Esophagus muscularis mucosa (tissue), 3 donors: ENCODE measurements at regions not wholly inside any gene's neighbourhood (a gene's known extent, or its start where the extent isn't known, plus 50 kb on each side); places are given as distances from the start of the nearest gene placed in this dataset.

ENCODE experiments used
- CTCF ChIP-seq, 3 experiments: fragments of 200-600 bp in 2 of 3; fragments of 450-650 bp in 1 of 3; sonication (generic) in 2 of 3; IDR thresholded peaks; one replicate each; pipeline ENCODE4 v1.5.1; 2017 to 2019; ENCODE audit warnings: antibody characterized with exemption in 3 of 3, mild to moderate bottlenecking in 2 of 3, moderate library complexity in 1 of 3
- POLR2A ChIP-seq: fragments of 450-650 bp; IDR thresholded peaks from one replicate; pipeline ENCODE4 v1.6.1; 2017; ENCODE audit warnings: antibody characterized with exemption, moderate library complexity, mild to moderate bottlenecking, low read depth

DNA sequence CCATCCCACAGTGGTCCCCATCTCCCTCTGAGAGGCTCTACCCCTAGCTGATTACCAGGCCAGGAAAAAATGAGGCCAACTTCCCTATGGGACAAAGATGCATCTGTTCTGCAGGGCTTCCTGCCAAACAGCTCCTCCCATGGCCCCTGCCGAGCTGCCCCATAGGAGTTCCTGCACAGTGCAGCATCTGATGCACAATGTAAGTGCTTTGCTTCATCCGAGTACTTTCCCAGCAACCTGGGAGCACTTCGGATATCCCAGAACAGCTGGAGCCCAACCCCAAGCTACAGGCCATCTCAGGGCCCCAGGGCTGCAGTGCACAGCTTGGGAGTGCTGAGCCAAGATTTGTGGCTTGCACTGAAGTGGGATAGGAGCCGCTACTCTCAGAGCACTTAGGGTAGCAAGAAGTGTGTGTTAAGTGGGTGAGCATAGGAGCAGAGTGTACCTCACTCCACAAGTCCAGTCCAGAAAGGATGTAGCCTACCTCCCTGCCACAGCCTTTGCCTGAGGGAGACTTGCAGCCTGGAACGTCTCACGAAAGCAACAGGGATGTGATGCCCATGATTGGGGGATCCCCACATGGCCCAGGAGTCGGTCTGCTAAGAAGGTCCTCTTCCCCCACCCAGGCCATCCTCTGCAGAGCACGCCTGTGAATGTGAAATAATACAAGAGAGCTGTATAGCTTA, 209.6 kb upstream of the VWC2 start:
- TF ChIP-seq CTCF (IDR thresholded peaks at IDR 0.05) (no peak), POLR2A (no peak)
